ENCODE measurements at regions not wholly inside any gene's neighbourhood (a gene's known extent, or its start where the extent isn't known, plus 50 kb on each side); places are given as distances from the start of the nearest gene placed in this dataset.

GRCh38 chr4:67037504-67038227 is 507.6 kb downstream of the CENPC start:
- TF ChIP-seq POLR2AphosphoS5 (IDR thresholded peaks at IDR 0.05): no peak
- TF ChIP-seq CTCF (IDR thresholded peaks at IDR 0.05): no peak
- TF ChIP-seq POLR2A (IDR thresholded peaks at IDR 0.05): no peak

All from breast epithelium (tissue), 3 donors.